ENCODE measurements at regions not wholly inside any gene's neighbourhood (a gene's known extent, or its start where the extent isn't known, plus 50 kb on each side); places are given as distances from the start of the nearest gene placed in this dataset.

GRCh38 chr5:155870636-155871035 is 456.3 kb upstream of the SGCD start:
- intact Hi-C loops (cut with DNase I, micrococcal nuclease) = no loop called here
- Histone ChIP-seq H3K27me3 (ENCODE audit: control insufficient read depth in 1 of 2, insufficient read depth in 2 of 2, low read length in 2 of 2) (no peaks in the 10 kb centered on the region), H3K36me3 (ENCODE audit: insufficient read depth, low read length) (no peaks in the 10 kb centered on the region), H3K4me1 (ENCODE audit: insufficient read depth, low read length) (no peaks in the 10 kb centered on the region), H3K9me3 (ENCODE audit: control insufficient read depth in 1 of 2, insufficient read depth in 1 of 2, low read length in 2 of 2) (no peaks in the 10 kb centered on the region), H3K4me3 (ENCODE audit: low read length) (no peak overlapping the region), H3K27ac (ENCODE audit: low read depth in 1 of 2, low read length in 2 of 2) (no peak overlapping the region)
- DNase-seq (no peak), ATAC-seq (ENCODE audit: poor library complexity) (no peak)
- Mint-ChIP-seq H3K4me3 (no peak overlapping the region), H3K4me1 (ENCODE audit: low read depth) (no peaks in the 10 kb centered on the region), H3K9me3 (no peaks in the 10 kb centered on the region), H3K36me3 (ENCODE audit: low read depth) (no peaks in the 10 kb centered on the region), H3K27ac (no peak overlapping the region), H3K27me3 (peaks cover 5% of the 10 kb centered on the region)
- no peak for TF ChIP-seq CTCF (IDR thresholded peaks at IDR 0.05)
- ChIA-PET POLR2A (no interaction called here), CTCF (no interaction called here)

- Mint-ChIP-seq H3K9me3 (no peaks in the 10 kb centered on the region), H3K27me3 (peaks cover 5% of the 10 kb centered on the region), H3K36me3 (ENCODE audit: low read depth) (no peaks in the 10 kb centered on the region), H3K4me1 (ENCODE audit: low read depth) (no peaks in the 10 kb centered on the region), H3K4me3 (no peak overlapping the region), H3K27ac (no peak overlapping the region)
- Histone ChIP-seq H3K27ac (ENCODE audit: low read depth in 1 of 2, low read length in 2 of 2) (no peak overlapping the region), H3K4me1 (ENCODE audit: insufficient read depth, low read length) (no peaks in the 10 kb centered on the region), H3K27me3 (ENCODE audit: control insufficient read depth in 1 of 2, insufficient read depth in 2 of 2, low read length in 2 of 2) (no peaks in the 10 kb centered on the region), H3K9me3 (ENCODE audit: control insufficient read depth in 1 of 2, insufficient read depth in 1 of 2, low read length in 2 of 2) (no peaks in the 10 kb centered on the region), H3K36me3 (ENCODE audit: insufficient read depth, low read length) (no peaks in the 10 kb centered on the region), H3K4me3 (ENCODE audit: low read length) (no peak overlapping the region)
- ATAC-seq (ENCODE audit: poor library complexity) = no peak
- no peak for DNase-seq
- no peak for TF ChIP-seq CTCF (IDR thresholded peaks at IDR 0.05)
- intact Hi-C loops (cut with DNase I, micrococcal nuclease) = no loop called here
- CTCF ChIA-PET = no interaction called here
- POLR2A ChIA-PET = no interaction called here
Observed at GRCh38 chr5:155871623-155872022, 455.3 kb upstream of the SGCD start.

- no peaks in the 10 kb centered on the region for H3K27me3 ChIP-seq (ENCODE audit: control insufficient read depth in 1 of 2, insufficient read depth in 2 of 2, low read length in 2 of 2)
- ATAC-seq (ENCODE audit: poor library complexity) = no peak
- ChIA-PET POLR2A (no interaction called here), CTCF (interaction anchor here (1.0 kb wide), 1 partner anchor 17 kb away, joined by 3 read pairs; no protein-coding TSS in a partner anchor)
- no peaks in the 10 kb centered on the region for H3K9me3 ChIP-seq (ENCODE audit: control insufficient read depth in 1 of 2, insufficient read depth in 1 of 2, low read length in 2 of 2)
- intact Hi-C loops (cut with DNase I, micrococcal nuclease) = no loop called here
- no peak for DNase-seq
- Mint-ChIP-seq H3K9me3 (no peaks in the 10 kb centered on the region), H3K4me3 (no peak overlapping the region), H3K36me3 (ENCODE audit: low read depth) (no peaks in the 10 kb centered on the region), H3K4me1 (ENCODE audit: low read depth) (no peaks in the 10 kb centered on the region), H3K27ac (no peak overlapping the region), H3K27me3 (peaks cover 5% of the 10 kb centered on the region)
- no peak for TF ChIP-seq CTCF (IDR thresholded peaks at IDR 0.05)
- H3K4me3 ChIP-seq (ENCODE audit: low read length) = no peak overlapping the region
- no peaks in the 10 kb centered on the region for H3K36me3 ChIP-seq (ENCODE audit: insufficient read depth, low read length)
- H3K4me1 ChIP-seq (ENCODE audit: insufficient read depth, low read length) = no peaks in the 10 kb centered on the region
- no peak overlapping the region for H3K27ac ChIP-seq (ENCODE audit: low read depth in 1 of 2, low read length in 2 of 2)
Observed at GRCh38 chr5:155872629-155873220, 454.2 kb upstream of the SGCD start.
